Ovary (tissue), 3 donors: ENCODE measurements at regions not wholly inside any gene's neighbourhood (a gene's known extent, or its start where the extent isn't known, plus 50 kb on each side); places are given as distances from the start of the nearest gene placed in this dataset.

Experiments used
- EP300 ChIP-seq: sonication (generic); formaldehyde crosslinking; IDR thresholded peaks from one replicate; pipeline ENCODE4 v1.6.1; 2017; ENCODE audit warnings: antibody characterized with exemption
- TF ChIP-seq, protein P1 (sequence below), 3 donors: fragments of 450-650 bp in 2 of 3; fragments of 200-600 bp in 1 of 3; IDR thresholded peaks; one replicate each; pipeline versions ENCODE4 v1.5.1 to v1.8.0; 2016 to 2022; ENCODE audit warnings: antibody characterized with exemption in 3 of 3, mild to moderate bottlenecking in 1 of 3
- donor health status: DM: no; HTN: no; CAD: no.

DNA sequence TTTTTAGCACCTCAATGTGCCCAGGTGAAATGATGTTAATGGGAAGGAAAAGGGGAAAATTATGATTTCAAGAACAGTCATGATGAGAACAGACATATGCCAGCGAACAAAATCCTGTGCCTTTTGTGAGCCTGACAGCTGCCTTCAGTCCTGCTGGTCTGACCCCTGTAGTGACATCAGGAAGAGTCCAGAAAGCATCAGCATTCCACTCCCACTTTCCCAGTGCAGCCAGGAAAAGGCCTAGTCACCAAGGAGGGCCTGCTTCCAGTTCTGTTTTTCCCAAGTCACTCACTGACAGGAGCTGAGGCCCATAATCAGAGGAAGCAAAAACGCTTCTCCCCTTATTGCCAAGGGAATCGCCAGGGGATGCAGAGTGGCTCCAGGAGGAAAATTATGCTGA is 218.4 kb downstream of the ABHD5 start:
- no peak for TF ChIP-seq EP300
- TF ChIP-seq, protein P1, sequence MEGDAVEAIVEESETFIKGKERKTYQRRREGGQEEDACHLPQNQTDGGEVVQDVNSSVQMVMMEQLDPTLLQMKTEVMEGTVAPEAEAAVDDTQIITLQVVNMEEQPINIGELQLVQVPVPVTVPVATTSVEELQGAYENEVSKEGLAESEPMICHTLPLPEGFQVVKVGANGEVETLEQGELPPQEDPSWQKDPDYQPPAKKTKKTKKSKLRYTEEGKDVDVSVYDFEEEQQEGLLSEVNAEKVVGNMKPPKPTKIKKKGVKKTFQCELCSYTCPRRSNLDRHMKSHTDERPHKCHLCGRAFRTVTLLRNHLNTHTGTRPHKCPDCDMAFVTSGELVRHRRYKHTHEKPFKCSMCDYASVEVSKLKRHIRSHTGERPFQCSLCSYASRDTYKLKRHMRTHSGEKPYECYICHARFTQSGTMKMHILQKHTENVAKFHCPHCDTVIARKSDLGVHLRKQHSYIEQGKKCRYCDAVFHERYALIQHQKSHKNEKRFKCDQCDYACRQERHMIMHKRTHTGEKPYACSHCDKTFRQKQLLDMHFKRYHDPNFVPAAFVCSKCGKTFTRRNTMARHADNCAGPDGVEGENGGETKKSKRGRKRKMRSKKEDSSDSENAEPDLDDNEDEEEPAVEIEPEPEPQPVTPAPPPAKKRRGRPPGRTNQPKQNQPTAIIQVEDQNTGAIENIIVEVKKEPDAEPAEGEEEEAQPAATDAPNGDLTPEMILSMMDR (IDR thresholded peaks at IDR 0.05), result no peak
